ENCODE measurements at regions not wholly inside any gene's neighbourhood (a gene's known extent, or its start where the extent isn't known, plus 50 kb on each side); places are given as distances from the start of the nearest gene placed in this dataset.

DNA sequence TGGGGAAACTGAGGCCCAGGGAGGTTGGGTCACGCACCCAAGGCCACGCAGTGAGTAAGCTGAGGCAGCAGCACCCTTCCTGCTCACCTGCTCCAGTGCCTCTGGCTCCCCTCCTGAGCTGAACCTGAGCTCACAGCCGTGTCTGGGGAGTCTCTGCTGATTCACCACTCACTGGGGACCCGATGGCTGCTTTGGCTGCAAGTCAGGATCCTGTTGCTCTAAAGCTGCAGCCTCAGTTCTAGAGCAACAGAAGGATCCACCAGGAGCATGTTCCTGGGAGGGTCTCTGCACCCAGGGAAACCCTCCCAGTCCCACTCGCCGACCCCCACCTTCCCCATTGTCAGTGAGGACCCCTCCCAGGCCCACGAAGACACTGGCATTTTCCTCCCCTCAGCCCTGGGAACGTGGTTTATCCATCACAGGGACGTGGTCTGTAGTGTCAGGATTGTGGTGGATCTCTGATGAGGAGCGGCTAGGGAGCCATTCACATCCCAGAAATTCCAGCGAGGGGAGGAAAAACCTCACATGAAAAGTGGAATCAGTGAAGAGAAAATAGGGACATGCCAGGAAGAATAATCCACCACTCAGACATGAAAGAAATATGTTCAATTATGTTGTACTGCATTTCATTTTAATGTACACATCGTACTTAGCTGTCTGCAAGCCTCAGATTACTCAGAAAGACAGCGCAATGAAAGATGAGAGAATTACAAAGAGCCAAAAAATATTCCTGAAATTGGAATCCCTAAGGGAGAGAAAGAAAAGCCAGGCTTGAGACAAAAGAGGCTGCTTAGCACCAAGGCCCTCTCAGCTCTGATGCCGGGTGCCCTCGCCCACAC lies 447.2 kb downstream of the MATN1 start:
- TF ChIP-seq, protein P1, sequence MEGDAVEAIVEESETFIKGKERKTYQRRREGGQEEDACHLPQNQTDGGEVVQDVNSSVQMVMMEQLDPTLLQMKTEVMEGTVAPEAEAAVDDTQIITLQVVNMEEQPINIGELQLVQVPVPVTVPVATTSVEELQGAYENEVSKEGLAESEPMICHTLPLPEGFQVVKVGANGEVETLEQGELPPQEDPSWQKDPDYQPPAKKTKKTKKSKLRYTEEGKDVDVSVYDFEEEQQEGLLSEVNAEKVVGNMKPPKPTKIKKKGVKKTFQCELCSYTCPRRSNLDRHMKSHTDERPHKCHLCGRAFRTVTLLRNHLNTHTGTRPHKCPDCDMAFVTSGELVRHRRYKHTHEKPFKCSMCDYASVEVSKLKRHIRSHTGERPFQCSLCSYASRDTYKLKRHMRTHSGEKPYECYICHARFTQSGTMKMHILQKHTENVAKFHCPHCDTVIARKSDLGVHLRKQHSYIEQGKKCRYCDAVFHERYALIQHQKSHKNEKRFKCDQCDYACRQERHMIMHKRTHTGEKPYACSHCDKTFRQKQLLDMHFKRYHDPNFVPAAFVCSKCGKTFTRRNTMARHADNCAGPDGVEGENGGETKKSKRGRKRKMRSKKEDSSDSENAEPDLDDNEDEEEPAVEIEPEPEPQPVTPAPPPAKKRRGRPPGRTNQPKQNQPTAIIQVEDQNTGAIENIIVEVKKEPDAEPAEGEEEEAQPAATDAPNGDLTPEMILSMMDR (IDR thresholded peaks at IDR 0.05; ENCODE audit: insufficient read depth, low read length, poor library complexity, severe bottlenecking) = no peak
- H3K36me3 ChIP-seq (ENCODE audit: control insufficient read depth, insufficient read depth, low read length) = no peaks in the 10 kb centered on the region
- no peak overlapping the region for H3K4me3 ChIP-seq (ENCODE audit: low read depth, low read length)
- H3K27me3 ChIP-seq (ENCODE audit: control insufficient read depth, insufficient read depth, low read length) = no peaks in the 10 kb centered on the region
- DNase-seq (ENCODE audit: low read depth) = no peak

DNA sequence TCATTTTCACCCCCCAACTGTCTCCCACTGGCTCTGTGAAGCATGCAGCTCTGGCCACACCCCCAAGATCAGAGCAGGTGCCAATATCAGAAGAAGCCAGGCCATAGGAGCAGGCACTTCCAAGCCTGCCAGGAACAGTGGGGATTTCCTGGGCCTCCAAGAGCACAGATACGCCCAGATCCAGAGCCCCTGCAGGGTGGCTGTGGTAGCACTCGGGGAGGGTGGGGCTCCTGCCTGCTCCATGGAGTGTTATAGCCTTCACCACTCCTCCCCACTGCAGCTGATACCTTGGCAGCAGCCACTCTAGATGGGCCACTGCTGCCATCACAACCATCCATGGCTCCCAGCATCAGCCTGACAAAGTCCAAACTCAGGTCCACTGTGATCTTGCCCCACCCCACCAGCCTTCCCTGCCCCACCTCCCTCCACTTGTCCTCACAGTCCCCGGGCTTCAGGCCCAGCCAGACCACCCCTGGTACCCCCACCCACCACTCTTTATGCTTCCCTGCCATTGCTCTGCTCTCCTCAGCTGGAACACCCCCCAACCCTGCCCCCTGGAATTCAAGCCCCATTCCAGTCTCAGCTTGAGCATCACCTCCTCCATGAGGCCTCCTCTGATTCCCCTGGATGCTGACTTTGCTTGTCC lies 448.3 kb downstream of the MATN1 start:
- no peak for DNase-seq (ENCODE audit: low read depth)
- TF ChIP-seq, protein P1 (IDR thresholded peaks at IDR 0.05; ENCODE audit: insufficient read depth, low read length, poor library complexity, severe bottlenecking) = no peak
- Histone ChIP-seq H3K4me3 (ENCODE audit: low read depth, low read length) (no peak overlapping the region), H3K27me3 (ENCODE audit: control insufficient read depth, insufficient read depth, low read length) (no peaks in the 10 kb centered on the region), H3K36me3 (ENCODE audit: control insufficient read depth, insufficient read depth, low read length) (no peaks in the 10 kb centered on the region)

DNA sequence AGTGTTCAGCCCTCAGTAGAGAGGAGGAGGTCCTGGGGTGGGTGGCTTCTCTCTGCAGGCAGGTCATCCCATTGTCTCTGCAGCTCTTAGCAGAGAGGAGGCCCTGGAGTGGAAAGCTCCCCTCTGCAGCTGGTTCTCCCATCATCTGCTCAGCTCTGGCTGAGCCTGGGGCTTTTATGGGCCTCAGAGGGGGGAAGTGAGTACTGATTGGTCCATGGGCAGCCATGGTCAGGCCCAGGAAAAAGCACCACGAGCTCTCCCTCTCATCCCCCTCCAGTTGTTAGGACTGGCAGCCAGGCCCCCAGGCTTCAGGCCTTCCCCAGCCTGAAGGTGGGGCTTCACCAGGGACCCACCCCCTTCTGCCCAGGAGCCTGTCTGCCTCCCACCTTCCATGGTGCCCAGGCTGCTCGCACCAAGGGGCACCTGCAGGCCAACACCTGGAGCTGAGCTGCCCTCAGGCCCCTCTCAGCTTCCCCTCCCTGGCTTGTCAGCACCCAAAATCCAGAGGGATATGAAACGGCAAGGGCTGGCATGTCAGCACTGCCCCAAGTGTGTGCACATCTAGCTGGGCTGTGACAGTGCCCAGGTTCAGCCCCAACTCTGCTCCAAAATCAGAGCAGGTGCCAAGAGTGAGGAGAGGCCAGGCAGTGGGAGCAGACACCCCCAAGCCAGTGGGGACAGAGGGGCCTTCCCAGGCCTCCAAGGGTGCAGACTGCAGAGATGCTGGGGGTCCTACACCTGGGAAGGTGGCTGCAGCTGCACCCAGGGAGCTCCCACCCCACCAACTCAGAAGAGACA lies 449.0 kb downstream of the MATN1 start:
- TF ChIP-seq, protein P1 (IDR thresholded peaks at IDR 0.05; ENCODE audit: insufficient read depth, low read length, poor library complexity, severe bottlenecking) = no peak
- DNase-seq (ENCODE audit: low read depth) = no peak

DNA sequence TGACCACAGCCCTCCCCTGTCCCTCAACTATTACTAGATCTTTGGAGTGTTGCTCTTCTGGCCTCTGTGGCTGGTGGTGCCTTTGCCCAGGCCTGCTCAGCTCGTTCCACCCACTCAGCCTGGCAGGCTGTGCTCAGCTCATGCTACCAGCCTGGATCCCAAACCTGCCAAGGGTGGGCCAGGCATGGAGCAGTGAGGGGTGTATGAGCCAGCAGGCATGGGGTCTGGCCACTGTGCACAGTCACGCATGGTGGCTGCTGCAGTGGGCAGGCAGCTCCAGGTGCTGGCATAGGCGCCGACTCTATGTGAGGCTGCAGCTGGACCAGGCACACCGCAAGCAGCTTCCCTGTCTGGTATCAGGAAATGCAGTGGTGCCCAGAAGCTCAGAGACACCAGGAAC lies 449.9 kb downstream of the MATN1 start:
- Histone ChIP-seq H3K36me3 (ENCODE audit: control insufficient read depth, insufficient read depth, low read length) (no peaks in the 10 kb centered on the region), H3K4me3 (ENCODE audit: low read depth, low read length) (no peak overlapping the region), H3K27me3 (ENCODE audit: control insufficient read depth, insufficient read depth, low read length) (no peaks in the 10 kb centered on the region)
- TF ChIP-seq, protein P1 (IDR thresholded peaks at IDR 0.05; ENCODE audit: insufficient read depth, low read length, poor library complexity, severe bottlenecking) = no peak
- DNase-seq (ENCODE audit: low read depth) = no peak

More for the DNA sequence above, 449.0 kb downstream of the MATN1 start:
- Histone ChIP-seq H3K36me3 (ENCODE audit: control insufficient read depth, insufficient read depth, low read length) (no peaks in the 10 kb centered on the region), H3K27me3 (ENCODE audit: control insufficient read depth, insufficient read depth, low read length) (no peaks in the 10 kb centered on the region), H3K4me3 (ENCODE audit: low read depth, low read length) (no peak overlapping the region)

DNA sequence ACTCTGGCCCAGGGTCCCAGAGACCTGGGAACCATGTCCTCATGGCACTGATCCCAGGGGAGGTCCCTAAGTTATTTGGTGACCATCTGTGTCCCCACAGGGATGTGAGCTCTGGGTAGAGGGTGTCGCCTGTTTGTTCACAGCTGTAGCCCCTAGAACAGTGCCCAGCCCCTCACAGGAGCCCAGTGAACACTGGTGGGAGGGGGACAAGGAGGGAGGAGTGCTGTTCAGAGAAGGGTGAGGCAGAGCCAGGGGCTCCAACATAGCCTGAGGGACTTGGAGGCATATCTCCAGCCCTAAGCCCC lies 450.4 kb downstream of the MATN1 start:
- Histone ChIP-seq H3K36me3 (ENCODE audit: control insufficient read depth, insufficient read depth, low read length) (no peaks in the 10 kb centered on the region), H3K27me3 (ENCODE audit: control insufficient read depth, insufficient read depth, low read length) (no peaks in the 10 kb centered on the region), H3K4me3 (ENCODE audit: low read depth, low read length) (no peak overlapping the region)
- no peak for DNase-seq (ENCODE audit: low read depth)
- TF ChIP-seq, protein P1 (IDR thresholded peaks at IDR 0.05; ENCODE audit: insufficient read depth, low read length, poor library complexity, severe bottlenecking) = no peak

Measured in kidney epithelial cell (primary cell).